Stimulated activated CD8-positive, alpha-beta memory T cell treated with anti-CD3 and anti-CD28 coated beads, Interleukin-4, amount 100 ng/mL, for 48 hours (primary cell): ENCODE measurements at regions not wholly inside any gene's neighbourhood (a gene's known extent, or its start where the extent isn't known, plus 50 kb on each side); places are given as distances from the start of the nearest gene placed in this dataset.
"Not testable (repeated sequence)": the region's sequence is repeated elsewhere in the genome, so short reads cannot be mapped to it uniquely, and the experiment has no call there.

Source experiments
- DNase-seq: peaks from one replicate; pipeline ENCODE4 v3.0.0-alpha.2; 2020

- no peak for DNase-seq
These were observed 161.5 kb downstream of the NRIP1 start for GRCh38 chr21:14903172-14903865.

GRCh38 chr21:14901482-14901958, 163.3 kb downstream of the NRIP1 start:
- DNase-seq = no peak

GRCh38 chr21:14900611-14901010, 164.2 kb downstream of the NRIP1 start:
- DNase-seq = no peak

GRCh38 chr21:14900058-14900457, 164.7 kb downstream of the NRIP1 start:
- no peak for DNase-seq

DNA sequence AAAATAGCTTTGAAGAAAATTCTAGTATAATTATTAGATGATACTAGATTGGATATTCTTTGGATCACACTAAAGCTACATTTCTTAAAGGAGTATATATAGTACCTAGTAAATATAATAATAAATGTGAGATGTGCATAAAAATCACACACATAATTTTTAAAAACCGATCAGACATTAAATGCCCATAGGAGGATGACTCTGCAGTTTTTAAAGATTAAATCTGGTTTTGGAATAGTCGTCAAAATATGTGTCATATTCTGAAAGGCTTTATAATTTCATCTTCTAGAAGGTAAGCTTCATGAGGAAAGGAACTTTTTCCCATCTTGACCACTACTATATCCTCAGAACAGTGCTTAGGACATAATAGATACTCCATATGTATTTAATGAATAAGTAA, 169.0 kb downstream of the NRIP1 start:
- no peak for DNase-seq

GRCh38 chr21:14890141-14890540, 174.7 kb downstream of the NRIP1 start:
- DNase-seq = no peak

GRCh38 chr21:14889080-14889810, 175.6 kb downstream of the NRIP1 start:
- no peak for DNase-seq

- DNase-seq = no peak
These were observed 176.6 kb downstream of the NRIP1 start for GRCh38 chr21:14888202-14888601.

DNA sequence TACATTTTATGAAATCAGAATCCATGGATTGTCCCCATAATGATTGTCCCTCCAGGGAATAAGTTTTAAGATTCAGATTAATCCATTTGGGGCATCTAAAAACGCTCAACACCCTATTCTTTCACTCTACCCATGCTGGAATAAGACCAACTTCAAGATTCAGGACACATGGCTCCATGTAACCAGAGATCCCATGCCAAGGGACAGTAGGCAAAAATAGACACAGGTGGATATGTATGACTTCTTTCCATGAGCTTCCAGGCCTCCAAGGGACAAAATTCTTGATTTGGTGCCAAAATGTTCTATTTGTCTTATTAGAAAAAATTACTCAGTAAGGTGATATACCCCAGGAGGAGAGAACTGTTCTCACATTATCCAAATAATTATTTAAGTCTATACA, 178.8 kb downstream of the NRIP1 start:
- no peak for DNase-seq

DNA sequence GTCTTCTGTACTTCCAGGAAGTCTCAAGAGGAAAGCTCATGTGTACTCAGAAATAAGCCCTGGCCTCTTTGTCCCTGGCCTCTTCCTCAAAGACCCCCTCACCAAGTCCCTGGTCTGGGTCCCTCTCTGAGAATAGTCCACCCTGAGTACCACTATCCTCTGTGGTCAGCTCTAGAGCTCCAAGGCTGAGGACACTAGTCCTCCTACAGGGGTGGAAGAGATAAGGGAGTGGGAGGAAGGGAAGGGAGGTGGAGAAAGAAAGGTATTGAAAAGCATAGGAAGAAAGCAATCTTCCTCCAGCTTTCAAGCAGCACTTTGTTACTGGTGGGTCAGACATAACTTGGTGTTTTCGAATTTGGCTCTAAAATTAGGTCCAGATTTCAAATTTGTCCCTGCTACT, 181.4 kb downstream of the NRIP1 start:
- no peak for DNase-seq

- not testable (repeated sequence) for DNase-seq
These were observed 182.3 kb downstream of the NRIP1 start for GRCh38 chr21:14882545-14882944.

DNA sequence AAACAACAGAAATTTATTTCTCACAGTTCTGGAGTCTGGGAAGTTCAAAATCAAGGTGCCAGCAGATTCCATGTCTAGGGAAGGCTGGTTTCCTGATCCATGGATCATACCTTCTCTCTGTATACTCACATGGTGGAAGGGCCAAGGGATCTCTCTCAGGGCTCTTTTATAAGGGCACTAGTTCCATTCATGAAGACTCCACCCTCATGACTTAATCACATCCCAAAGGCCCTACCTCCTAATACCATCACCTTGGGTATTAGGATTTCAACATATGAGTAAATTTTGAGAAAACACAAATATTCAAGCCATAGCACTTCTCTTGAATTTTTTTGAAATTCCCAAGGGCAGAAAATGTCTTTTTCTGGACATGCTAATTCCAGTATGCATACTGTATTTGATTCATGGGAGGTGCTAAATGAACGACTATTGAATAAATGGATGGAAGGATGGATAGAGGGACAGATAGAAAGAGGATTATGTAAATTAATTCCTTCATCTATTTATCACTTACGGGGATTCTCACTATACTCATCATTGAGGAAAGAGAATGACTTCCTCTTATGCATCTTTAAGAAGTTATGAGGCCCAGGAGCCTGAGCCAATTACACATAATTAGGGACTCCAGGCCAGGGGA, 182.8 kb downstream of the NRIP1 start:
- DNase-seq = no peak

- DNase-seq = no peak
These were observed 183.9 kb downstream of the NRIP1 start for GRCh38 chr21:14880922-14881321.

GRCh38 chr21:14879458-14879857, 185.3 kb downstream of the NRIP1 start:
- DNase-seq = no peak

DNA sequence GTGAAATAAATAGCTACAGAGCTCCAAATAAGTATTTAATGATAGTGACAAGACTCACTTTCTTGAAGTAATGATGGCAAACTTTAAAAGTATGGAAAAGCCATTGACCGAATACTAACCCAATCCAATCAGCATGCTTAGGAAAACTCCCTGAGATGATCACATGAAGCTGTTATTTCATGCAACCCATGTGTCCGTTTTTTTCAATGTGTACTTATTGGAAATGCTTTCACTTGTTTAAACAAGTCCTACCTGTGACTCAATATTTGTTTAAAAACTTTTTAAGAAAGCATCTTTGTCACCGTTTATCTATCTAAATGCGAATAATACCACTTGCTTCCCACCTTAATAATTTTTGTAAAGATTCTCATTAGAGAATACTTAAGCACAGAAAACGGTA, 185.8 kb downstream of the NRIP1 start:
- DNase-seq = no peak

DNA sequence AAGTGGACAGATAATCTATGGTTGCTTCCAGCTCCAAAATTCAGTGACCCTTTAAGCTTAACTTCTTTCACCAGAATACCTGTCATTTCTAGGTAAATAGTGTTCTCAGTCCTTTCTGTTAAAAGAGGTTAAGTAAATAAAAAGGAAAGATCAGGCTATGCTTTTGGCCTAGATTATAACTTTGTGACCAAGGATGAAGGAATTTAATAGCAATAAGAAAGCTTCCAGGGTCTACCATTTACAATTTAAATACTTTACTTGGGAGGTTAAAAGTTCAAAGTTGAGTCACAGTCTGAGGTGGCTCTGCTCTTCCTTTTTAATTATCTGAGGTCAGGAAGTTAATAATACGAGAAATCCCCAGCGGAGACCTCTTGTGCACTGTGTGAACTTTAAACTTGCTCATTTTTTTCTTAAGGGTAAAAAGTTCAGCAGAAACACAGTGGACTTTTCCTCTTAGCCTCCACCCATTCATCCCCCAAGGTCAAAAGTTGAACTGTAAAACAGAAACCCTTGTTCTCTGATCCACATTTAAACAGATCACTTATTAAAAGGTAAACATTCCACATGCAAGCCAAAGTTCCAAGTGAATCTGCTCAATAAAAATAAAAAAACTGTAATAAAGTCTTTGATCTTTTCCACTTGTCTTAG, 187.1 kb downstream of the NRIP1 start:
- DNase-seq = no peak

- no peak for DNase-seq
These were observed 188.3 kb downstream of the NRIP1 start for GRCh38 chr21:14876524-14876840.

DNA sequence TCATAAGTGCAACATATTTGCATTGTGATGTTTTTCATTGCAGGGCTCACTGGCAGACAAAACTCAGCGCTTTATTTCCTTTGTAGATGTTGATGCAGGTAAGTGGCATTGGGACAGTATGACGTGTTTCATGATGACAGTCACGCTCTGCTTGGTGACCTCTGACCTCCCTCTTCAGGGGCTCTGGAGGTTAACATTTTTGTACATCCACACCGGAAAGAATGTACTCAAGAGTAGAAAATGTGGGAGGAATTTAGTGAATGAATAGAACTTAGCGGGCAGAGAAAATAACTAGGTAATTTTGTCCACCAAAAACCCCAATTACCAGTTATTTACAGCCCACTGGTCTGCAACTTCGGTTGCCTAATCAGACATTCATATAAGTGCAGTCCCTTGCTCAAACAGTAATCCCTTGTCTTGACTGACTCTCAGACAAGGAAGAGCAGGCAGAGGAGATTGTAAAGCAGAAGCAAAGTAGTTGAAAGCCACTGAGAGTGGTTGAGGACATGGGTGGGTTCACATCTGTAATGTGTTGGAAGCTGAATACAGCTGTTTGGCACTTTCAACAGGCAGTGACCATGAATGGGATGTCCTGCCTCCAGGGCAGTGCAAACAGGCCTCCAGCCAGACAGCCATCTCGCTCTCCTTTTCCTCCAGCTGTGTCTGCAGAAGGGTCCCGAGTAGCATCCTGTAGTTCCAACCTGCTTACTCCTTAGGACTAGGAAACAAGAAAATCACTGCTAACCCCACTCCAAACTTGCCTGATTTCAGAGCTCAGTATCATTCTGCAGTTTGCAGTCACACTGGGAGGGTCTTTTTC, 188.9 kb downstream of the NRIP1 start:
- no peak for DNase-seq

GRCh38 chr21:14875186-14875585, 189.6 kb downstream of the NRIP1 start:
- DNase-seq = no peak

DNA sequence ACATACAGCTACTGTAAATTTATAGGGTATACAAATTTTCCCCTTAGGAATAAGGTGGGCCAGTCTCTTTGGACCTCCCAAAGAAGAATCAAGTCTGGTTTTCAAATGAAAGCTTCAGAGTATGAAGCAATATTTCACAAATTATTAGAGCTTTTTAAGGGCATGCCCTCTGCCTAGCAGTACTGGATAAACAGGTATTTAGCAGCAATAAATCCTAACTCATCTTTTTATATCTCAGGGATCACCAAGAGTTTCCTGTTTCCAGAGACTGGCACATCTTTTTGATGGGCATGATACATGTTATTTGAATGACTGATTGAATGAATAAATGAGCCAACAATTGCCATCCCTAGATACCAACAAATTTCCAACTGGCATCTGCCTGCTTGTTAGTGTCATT, 190.4 kb downstream of the NRIP1 start:
- DNase-seq = no peak

DNA sequence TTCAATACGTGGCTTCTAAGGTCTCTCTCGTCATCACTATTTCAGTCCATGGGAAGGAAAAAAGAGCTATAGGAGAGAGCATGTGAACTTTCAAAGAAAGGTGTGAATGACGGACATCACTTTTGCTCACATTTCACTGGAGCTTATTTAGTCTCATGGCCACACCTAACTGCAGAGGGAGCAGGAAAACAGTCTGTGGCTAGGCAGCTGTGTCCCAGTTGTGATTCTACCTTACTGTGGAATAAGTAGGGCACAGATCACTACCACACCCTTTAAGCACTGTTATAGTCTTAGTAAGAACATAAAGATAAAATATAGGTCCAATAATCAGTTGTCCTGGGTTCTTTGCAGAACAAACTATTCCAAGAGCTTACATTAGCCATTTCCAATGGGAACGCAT, 192.9 kb downstream of the NRIP1 start:
- no peak for DNase-seq

- no peak for DNase-seq
These were observed 194.0 kb downstream of the NRIP1 start for GRCh38 chr21:14870853-14871149.
